IMR-90 (cell line): ENCODE measurements at regions not wholly inside any gene's neighbourhood (a gene's known extent, or its start where the extent isn't known, plus 50 kb on each side); places are given as distances from the start of the nearest gene placed in this dataset.

Experiments
- ATAC-seq: fragments of 200-7000 bp; cut with Tn5 transposase; 2 replicates; pipeline ENCODE4 v1.9.1; 2020; ENCODE audit warnings: low read depth, mild to moderate bottlenecking, moderate library complexity
- BruUV-seq: library from RNA; stranded (reverse); fragments of 400-500 nt; replicated peaks from 2 replicates; lab custom pipeline; 2021; lab: Mats Ljungman, UMichigan
- CTCF ChIA-PET: fragments of 300-600 bp; formaldehyde crosslinking; extraction: SDS; loops from one replicate; lab custom pipeline; 2021; ENCODE audit warnings: antibody characterized with exemption; lab: Yijun Ruan, JAX
- POLR2A ChIA-PET: fragments of 300-600 bp; sonication (Branson Sonifier 250); formaldehyde crosslinking; loops from one replicate; lab custom pipeline; 2022; ENCODE audit warnings: antibody characterized with exemption; ENCODE audit not compliant: unreplicated experiment; lab: Charles Lee
- DNase-seq: peaks from one replicate; pipeline ENCODE4 v3.0.0; 2013
- H2AFZ ChIP-seq: replicated peaks from 2 replicates; pipeline ENCODE3; 2013; ENCODE audit warnings: low read length, mild to moderate bottlenecking; ENCODE audit not compliant: poor library complexity
- H2AK5ac ChIP-seq: 2 replicates; pipeline ENCODE4 v1.6.1; 2013; ENCODE audit warnings: low read depth, low read length, inconsistent platforms
- H2AK9ac ChIP-seq: replicated peaks from 2 replicates; pipeline ENCODE3; 2013; ENCODE audit warnings: mild to moderate bottlenecking, low read depth, low read length, moderate library complexity; ENCODE audit not compliant: poor library complexity
- H2BK120ac ChIP-seq: 2 replicates; pipeline ENCODE4 v1.6.1; 2013; ENCODE audit warnings: low read depth, low read length, inconsistent platforms
- H2BK15ac ChIP-seq: 3 replicates; pipeline ENCODE4 v1.6.1; 2013; ENCODE audit warnings: low read depth, low read length, inconsistent platforms
- H2BK20ac ChIP-seq: 2 replicates; pipeline ENCODE4 v1.6.1; 2013; ENCODE audit warnings: low read depth, mild to moderate bottlenecking, inconsistent platforms, low read length, moderate library complexity
- H2BK5ac ChIP-seq: 2 replicates; pipeline ENCODE4 v1.6.1; 2013; ENCODE audit warnings: mild to moderate bottlenecking, low read depth, low read length, inconsistent platforms; ENCODE audit not compliant: poor library complexity, severe bottlenecking
- H3K14ac ChIP-seq: replicated peaks from 2 replicates; pipeline ENCODE4 v1.6.1; 2013; ENCODE audit warnings: low read depth, low read length, inconsistent platforms
- H3K18ac ChIP-seq: 2 replicates; pipeline ENCODE4 v1.6.1; 2013; ENCODE audit warnings: low read depth, low read length, control low read depth
- H3K23ac ChIP-seq: 2 replicates; pipeline ENCODE4 v1.6.1; 2013; ENCODE audit warnings: low read depth, low read length, inconsistent platforms
- H3K27ac ChIP-seq: 2 replicates; pipeline ENCODE4 v1.5.1; 2013; ENCODE audit warnings: mild to moderate bottlenecking, control low read depth, low read length; ENCODE audit not compliant: insufficient read depth
- H3K27me3 ChIP-seq: 2 replicates; pipeline ENCODE4 v1.6.1; 2013; ENCODE audit warnings: low read length; ENCODE audit not compliant: control insufficient read depth, insufficient read depth
- H3K36me3 ChIP-seq: 2 replicates; pipeline ENCODE4 v1.6.1; 2013; ENCODE audit warnings: low read length, mixed read lengths; ENCODE audit not compliant: control insufficient read depth, insufficient read depth
- H3K4ac ChIP-seq: 2 replicates; pipeline ENCODE4 v1.6.1; 2013; ENCODE audit warnings: low read depth, low read length, inconsistent platforms
- H3K4me1 ChIP-seq: 2 replicates; pipeline ENCODE4 v1.6.1; 2013; ENCODE audit warnings: low read length, mixed read lengths; ENCODE audit not compliant: control insufficient read depth, insufficient read depth
- H3K4me2 ChIP-seq: 2 replicates; pipeline ENCODE4 v1.6.1; 2013; ENCODE audit warnings: low read depth, mild to moderate bottlenecking, control low read depth, low read length, moderate library complexity
- H3K4me3 ChIP-seq: 2 replicates; pipeline ENCODE4 v1.5.1; 2013; ENCODE audit warnings: low read depth, mild to moderate bottlenecking, control low read depth, low read length, moderate library complexity; ENCODE audit not compliant: insufficient read depth
- H3K56ac ChIP-seq: 2 replicates; pipeline ENCODE4 v1.6.1; 2013; ENCODE audit warnings: low read length, inconsistent platforms; ENCODE audit not compliant: insufficient read depth; ENCODE audit errors: extremely low read depth
- H3K79me1 ChIP-seq, 2 experiments: 2 replicates each; pipeline ENCODE4 v1.6.1; 2013; ENCODE audit warnings: low read length in 2 of 2, inconsistent platforms in 1 of 2, low read depth in 1 of 2
- H3K9ac ChIP-seq: 2 replicates; pipeline ENCODE4 v1.6.1; 2013; ENCODE audit warnings: low read depth, low read length, control low read depth
- H3K9me1 ChIP-seq: 2 replicates; pipeline ENCODE4 v1.6.1; 2013; ENCODE audit warnings: low read length, inconsistent platforms; ENCODE audit not compliant: insufficient read depth
- H3K9me3 ChIP-seq: 2 replicates; pipeline ENCODE4 v1.6.1; 2013; ENCODE audit warnings: low read length; ENCODE audit not compliant: control insufficient read depth, insufficient read depth
- H4K20me1 ChIP-seq: 2 replicates; pipeline ENCODE4 v1.6.1; 2013; ENCODE audit warnings: low read length, inconsistent platforms; ENCODE audit not compliant: insufficient read depth
- H4K5ac ChIP-seq: 2 replicates; pipeline ENCODE4 v1.6.1; 2013; ENCODE audit warnings: mild to moderate bottlenecking, low read depth, low read length, control low read depth
- H4K8ac ChIP-seq, 2 experiments: 2 replicates each; pipeline ENCODE4 v1.6.1; 2013; ENCODE audit warnings: low read depth in 2 of 2, low read length in 2 of 2, control low read depth in 1 of 2, inconsistent platforms in 1 of 2
- H4K91ac ChIP-seq: 2 replicates; pipeline ENCODE4 v1.6.1; 2013; ENCODE audit warnings: low read depth, low read length, inconsistent platforms; ENCODE audit not compliant: insufficient read depth
- CEBPB ChIP-seq: IDR thresholded peaks from 2 replicates; pipeline ENCODE4 v1.6.1; 2012; ENCODE audit warnings: low read depth, low read length, improper control_type of control experiment
- CHD1 ChIP-seq: IDR thresholded peaks from 2 replicates; pipeline ENCODE4 v1.6.1; 2012; ENCODE audit warnings: low read depth, low read length, improper control_type of control experiment
- MAZ ChIP-seq: IDR thresholded peaks from 2 replicates; pipeline ENCODE4 v1.6.1; 2012; ENCODE audit warnings: low read depth, mild to moderate bottlenecking, low read length, improper control_type of control experiment, moderate library complexity, borderline replicate concordance
- MXI1 ChIP-seq: IDR thresholded peaks from 2 replicates; pipeline ENCODE4 v1.6.1; 2012; ENCODE audit warnings: low read depth, mild to moderate bottlenecking, low read length, moderate library complexity, borderline replicate concordance
- POLR2A ChIP-seq: IDR thresholded peaks from 2 replicates; pipeline ENCODE4 v1.6.1; 2012; ENCODE audit warnings: mild to moderate bottlenecking, low read depth, low read length
- SMC3 ChIP-seq: fragments of 150-350 bp; IDR thresholded peaks from 2 replicates; pipeline ENCODE4 v1.6.1; 2016; ENCODE audit warnings: low read depth, mild to moderate bottlenecking, antibody characterized with exemption, low read length, moderate library complexity
- WGBS, 2 experiments: methylation state at CpG; one replicate each; pipeline versions ENCODE4 v1.1.5 to v1.1.7; 2013; ENCODE audit warnings: missing lambda C conversion rate in 2 of 2; ENCODE audit not compliant: insufficient read length in 1 of 2; ENCODE audit errors: extremely low coverage in 2 of 2; 5-methylcytosine and 5-hydroxymethylcytosine counted together
- dilution Hi-C: fragments of 300-500 bp; cut with HindIII; formaldehyde crosslinking; loops from one replicate; pipeline ENCODE4 v1.14.3; 2018; ENCODE audit warnings: low sequenced_read_pairs; ENCODE audit not compliant: unreplicated experiment
- in situ Hi-C: fragments of 300-500 bp; cut with MboI; formaldehyde crosslinking; loops from 3 replicates; pipeline ENCODE4 v1.14.3; 2019; ENCODE audit warnings: low sequenced_read_pairs, inconsistent platforms, mixed read lengths
- intact Hi-C: fragments of 100-400 bp; cut with micrococcal nuclease; formaldehyde crosslinking; loops from 2 replicates; pipeline ENCODE4 v1.10.0; 2022
- TF ChIP-seq, protein P1 (sequence below): fragments of 150-350 bp; IDR thresholded peaks from 2 replicates; pipeline ENCODE4 v1.6.1; 2017; ENCODE audit warnings: mild to moderate bottlenecking, antibody characterized with exemption, low read length, low read depth
- TF ChIP-seq, protein P2 (sequence below): conservative IDR thresholded peaks from 2 replicates; pipeline ENCODE4 v1.5.1; 2012; ENCODE audit warnings: mild to moderate bottlenecking, low read depth, low read length, improper control_type of control experiment

DNA sequence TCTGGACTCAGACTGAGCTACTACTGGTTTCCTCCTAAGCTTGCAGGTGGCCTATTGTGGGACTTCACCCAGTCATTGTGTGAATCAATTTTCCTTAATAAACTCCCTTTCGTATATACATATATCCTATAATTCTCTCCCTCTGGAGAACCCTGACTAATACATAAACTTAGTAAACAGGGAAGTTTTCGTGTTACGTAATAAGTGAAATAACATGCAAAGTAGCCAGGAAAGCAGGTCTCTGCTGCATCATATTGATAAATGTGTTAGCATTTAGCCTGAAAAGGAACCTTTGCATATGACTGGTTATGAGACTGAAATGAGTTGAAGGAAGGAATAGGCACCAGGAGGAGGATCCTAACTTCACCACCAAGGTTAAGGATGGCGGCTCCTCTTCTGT is 527.2 kb upstream of the FAM98A start:
- Histone ChIP-seq H2AK5ac (no peak overlapping the region), H3K18ac (no peak overlapping the region), H3K4ac (no peak overlapping the region), H3K27ac (no peak overlapping the region), H3K79me1 (no peaks in the 10 kb centered on the region), H3K4me3 (no peak overlapping the region), H3K56ac (no peak overlapping the region), H3K9me3 (no peaks in the 10 kb centered on the region), H2BK15ac (no peak overlapping the region), H3K27me3 (no peaks in the 10 kb centered on the region), H3K4me2 (no peak overlapping the region), H4K91ac (no peak overlapping the region), H2BK5ac (no peak overlapping the region), H4K5ac (no peak overlapping the region), H2BK20ac (no peak overlapping the region), H3K4me1 (no peaks in the 10 kb centered on the region), H3K9ac (no peak overlapping the region), H3K14ac (no peak overlapping the region), H2AFZ (no peak overlapping the region), H4K20me1 (no peaks in the 10 kb centered on the region), H3K23ac (no peak overlapping the region), H4K8ac (no peak overlapping the region), H3K36me3 (no peaks in the 10 kb centered on the region), H3K9me1 (no peaks in the 10 kb centered on the region), H2AK9ac (no peak overlapping the region), H2BK120ac (no peak overlapping the region)
- BruUV-seq, result no TSS peak
- ATAC-seq, result no peak
- WGBS, 2 experiments, result no CpG with 5 or more reads among the region's 4 CpGs
- DNase-seq, result no peak
- ChIA-PET POLR2A (no interaction called here), CTCF (no interaction called here)
- intact Hi-C loops (no loop called here), dilution Hi-C loops (no loop called here), in situ Hi-C loops (no loop called here)
- TF ChIP-seq, protein P1, sequence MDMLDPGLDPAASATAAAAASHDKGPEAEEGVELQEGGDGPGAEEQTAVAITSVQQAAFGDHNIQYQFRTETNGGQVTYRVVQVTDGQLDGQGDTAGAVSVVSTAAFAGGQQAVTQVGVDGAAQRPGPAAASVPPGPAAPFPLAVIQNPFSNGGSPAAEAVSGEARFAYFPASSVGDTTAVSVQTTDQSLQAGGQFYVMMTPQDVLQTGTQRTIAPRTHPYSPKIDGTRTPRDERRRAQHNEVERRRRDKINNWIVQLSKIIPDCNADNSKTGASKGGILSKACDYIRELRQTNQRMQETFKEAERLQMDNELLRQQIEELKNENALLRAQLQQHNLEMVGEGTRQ, result no peak
- TF ChIP-seq SMC3 (no peak), POLR2A (no peak), CHD1 (no peak), MAZ (no peak), CEBPB (peak; percentile 55), MXI1 (no peak)
- TF ChIP-seq, protein P2, sequence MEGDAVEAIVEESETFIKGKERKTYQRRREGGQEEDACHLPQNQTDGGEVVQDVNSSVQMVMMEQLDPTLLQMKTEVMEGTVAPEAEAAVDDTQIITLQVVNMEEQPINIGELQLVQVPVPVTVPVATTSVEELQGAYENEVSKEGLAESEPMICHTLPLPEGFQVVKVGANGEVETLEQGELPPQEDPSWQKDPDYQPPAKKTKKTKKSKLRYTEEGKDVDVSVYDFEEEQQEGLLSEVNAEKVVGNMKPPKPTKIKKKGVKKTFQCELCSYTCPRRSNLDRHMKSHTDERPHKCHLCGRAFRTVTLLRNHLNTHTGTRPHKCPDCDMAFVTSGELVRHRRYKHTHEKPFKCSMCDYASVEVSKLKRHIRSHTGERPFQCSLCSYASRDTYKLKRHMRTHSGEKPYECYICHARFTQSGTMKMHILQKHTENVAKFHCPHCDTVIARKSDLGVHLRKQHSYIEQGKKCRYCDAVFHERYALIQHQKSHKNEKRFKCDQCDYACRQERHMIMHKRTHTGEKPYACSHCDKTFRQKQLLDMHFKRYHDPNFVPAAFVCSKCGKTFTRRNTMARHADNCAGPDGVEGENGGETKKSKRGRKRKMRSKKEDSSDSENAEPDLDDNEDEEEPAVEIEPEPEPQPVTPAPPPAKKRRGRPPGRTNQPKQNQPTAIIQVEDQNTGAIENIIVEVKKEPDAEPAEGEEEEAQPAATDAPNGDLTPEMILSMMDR, result no peak
